MV-4-11 (cell line): ENCODE measurements at regions not wholly inside any gene's neighbourhood (a gene's known extent, or its start where the extent isn't known, plus 50 kb on each side); places are given as distances from the start of the nearest gene placed in this dataset.
A peak's percentile ranks its signal among the peaks of the same experiment; 100 is the strongest.
"Not testable (repeated sequence)": the region's sequence is repeated elsewhere in the genome, so short reads cannot be mapped to it uniquely, and the experiment has no call there.

Experiments
- DNase-seq: peaks from one replicate; lab custom pipeline; 2025; lab: John Stamatoyannopoulos, UW

DNA sequence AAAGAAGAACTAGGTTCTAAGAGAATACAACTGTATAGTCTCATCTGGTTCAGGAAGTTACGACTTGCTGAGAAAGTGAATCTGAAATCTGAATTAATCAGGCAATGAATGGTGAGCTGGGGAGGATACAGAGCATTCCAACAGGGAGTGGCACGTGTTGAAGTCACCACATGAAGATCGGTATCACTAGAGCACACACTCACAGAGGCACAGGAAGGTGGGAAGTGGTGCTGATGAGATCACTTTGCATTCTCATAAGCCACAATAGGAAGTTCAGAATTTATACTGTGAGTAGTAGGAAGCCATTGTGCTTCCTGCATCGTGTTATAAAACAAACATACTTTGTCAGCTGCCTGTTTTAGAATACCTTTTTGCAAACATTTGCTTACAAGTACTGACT lies 615.0 kb upstream of the DDX18 start:
- no peak for DNase-seq

DNA sequence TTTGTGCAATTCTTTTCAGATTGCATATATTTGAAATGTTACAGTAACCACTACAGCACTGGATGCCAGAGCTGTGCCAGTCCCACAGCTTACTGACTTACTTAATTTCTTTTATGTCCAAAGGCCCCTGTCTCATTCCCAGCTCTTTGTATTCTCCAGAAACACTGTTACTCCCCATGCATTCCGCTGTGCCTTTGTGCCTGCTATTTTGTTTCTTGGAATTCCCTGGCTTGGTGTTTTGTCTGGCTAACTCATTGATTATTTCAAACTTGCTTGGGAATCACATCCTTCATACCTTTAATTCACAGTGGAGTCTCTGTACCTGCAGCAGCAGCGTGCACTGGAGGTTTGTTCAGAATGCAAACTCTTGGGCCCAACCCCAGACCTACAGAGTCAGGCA lies 601.9 kb upstream of the DDX18 start:
- no peak for DNase-seq

DNA sequence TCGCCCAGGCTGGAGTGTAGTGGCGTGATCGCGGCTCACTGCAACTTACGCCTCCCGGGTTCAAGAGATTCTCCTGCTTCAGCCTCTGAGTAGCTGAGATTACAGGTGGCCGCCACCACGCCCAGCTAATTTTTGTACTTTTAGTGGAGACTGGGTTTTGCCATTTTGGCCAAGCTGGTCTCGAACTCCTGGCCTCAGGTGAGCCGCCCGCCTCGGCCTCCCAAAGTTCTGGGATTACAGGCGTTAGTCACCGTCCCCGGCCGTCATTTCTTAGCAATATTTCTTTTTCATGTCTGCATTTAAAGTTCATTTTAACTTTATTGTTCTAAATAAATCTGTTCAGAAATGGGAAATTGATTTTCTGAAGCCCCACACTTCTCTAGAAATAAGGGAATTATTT lies 597.3 kb upstream of the DDX18 start:
- no peak for DNase-seq

DNA sequence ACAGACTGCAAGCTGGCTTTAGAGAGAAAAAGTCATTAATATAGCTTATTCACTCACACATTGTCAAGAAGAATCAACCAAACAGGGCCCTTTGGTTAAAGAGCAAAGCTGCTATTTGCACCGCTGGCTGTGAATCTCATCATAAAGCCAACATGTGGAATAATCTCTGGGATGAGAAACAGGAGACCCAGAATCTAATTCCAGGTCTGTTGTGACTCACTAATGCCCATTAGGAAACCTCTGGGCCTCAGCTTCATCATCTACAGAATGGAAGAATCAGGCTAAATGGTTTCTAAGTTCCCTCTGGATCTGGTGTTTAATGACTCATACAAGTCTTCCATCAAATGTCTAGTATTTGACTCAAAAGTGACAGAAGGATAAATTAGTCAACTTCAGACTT lies 591.7 kb upstream of the DDX18 start:
- DNase-seq: no peak

DNA sequence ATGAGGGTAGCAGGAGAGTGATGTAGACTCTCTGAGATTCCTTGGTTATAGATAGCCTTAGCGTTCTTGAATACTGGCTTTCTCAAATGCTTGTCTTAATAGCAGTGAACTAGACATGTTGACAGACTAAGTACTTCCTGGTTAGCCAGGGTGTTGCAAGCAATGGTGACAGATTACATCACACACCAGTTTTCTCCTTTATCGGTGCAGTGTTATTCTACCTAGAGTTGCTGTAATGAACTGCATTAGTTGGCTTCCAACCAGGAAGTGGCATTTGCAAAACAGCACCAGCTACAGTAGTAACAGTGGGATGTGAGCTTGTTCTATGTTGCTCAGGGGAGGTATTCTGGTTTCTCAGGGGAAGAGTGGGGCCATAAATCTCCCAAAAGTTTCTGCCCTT lies 582.2 kb upstream of the DDX18 start:
- DNase-seq: peak; percentile 86

DNA sequence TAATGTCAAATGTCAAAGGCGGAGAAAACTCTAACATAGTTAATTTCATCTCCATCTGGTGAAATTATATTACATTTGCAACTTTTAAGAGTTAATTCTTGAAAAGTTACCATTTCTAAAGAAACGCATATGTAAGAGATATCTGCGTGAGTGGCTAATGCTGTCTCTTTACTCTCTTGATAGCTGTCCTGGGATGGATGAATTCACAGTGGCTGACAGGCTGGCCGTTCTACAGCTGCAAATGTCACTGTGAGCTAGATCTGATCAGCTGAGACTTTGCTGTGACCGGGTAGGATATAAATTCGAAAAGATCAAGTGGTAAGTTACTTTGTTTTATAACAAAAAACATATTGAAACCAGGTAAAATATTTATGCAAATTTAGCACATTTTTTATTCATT lies 557.1 kb upstream of the DDX18 start:
- no peak for DNase-seq

DNA sequence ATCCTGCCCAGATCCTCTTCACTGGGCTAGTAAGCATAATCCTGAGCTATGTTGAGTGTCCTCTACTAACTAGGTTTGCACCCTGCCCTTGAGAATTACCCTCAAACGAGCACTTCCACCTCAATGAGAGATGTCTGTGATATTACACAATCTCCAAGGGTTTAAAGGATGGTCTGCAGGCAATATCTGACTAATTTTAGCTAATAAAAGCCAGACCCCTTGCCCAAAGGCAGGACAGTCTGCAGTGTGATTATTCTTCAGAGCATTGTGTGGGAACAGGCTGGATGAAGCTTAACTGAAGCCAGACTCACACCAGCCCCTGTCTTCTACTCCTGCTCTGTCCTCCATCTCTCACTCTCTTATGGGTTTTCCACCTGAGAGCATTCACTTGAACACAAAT lies 544.9 kb upstream of the DDX18 start:
- DNase-seq: no peak

DNA sequence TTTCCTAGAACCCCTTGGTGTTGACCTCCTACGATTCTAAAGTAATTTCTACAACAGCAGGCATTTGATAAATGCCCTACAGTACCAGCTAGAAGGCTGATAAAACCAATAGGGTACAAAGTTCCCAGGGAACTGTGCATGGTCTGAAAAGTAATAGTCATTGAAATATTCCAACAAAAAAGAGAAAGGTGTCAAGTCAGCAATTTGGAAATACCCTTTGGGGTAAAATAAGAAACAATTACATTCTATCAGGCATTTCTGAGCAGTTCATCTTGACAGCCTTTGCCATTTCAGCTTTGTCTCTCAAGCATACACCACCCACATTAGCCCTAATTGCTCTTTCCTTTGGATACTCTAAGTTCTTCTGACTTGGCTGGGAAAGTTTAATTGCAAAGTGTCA lies 542.9 kb upstream of the DDX18 start:
- DNase-seq: no peak

DNA sequence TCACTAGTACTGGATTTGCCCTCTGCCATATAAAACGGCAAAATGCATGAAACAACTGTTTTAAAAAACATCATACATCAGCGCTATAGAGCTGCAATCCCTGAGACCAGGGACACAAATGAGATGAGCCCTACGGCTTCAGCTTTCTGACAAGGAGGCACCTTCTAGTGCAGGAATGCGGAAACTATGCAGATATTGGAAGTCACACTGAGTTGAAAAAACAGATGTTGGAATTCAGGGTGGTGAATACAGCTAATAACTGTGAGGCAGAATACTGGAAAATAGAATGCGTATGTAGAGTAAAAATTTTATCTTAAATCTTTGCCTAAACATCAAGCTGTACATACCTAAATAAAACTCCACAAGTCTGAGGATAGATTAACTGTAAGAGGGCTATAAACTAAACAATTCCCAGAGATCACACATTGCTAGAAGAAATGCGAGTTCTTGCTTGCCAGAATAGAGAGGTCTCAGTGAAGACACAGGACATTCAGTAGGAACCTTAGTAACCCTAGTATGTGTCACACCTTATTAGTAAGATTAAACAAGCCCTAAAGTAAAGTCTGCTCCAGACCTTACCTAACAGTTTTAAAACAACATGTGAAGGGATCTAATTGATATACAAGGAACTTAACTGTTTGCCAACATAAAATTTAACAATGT lies 541.4 kb upstream of the DDX18 start:
- DNase-seq: no peak

DNA sequence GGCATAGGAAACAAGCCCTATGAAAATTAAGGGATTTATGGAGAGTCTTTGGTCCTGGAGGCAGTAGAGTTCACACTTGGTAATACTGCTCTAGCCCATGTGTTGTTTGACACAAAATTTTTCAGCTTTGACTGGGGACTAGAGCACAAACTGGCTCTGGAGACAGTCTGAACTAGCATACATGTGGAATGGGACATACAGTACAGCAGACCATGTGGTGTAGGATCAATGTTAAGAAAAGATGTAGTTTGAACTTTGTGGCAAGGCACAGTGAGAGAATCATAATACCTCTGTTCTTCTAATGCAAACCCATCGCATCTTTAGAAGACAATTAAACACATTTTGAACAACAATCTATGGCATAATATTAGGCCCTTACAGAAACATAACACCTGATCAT lies 521.5 kb upstream of the DDX18 start:
- no peak for DNase-seq

DNA sequence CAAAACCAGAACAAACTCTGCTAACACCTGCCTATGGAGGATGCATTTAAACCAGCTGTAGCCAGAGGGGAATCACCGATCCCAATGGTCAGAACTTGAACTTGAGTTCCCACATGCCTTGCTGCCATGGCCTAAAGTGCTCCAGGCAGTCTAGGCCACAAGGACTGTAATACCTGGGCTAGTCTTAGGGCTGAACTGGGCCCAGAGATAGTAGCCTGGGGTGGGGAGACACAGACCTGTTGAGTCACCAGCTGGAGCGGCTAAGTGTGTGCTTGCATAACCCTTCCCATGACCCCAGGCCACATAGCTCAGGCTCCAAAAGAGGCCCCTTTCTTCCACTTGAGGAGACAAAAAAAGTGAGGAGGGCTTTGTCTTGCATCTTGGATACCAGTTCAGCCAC lies 515.0 kb upstream of the DDX18 start:
- no peak for DNase-seq

DNA sequence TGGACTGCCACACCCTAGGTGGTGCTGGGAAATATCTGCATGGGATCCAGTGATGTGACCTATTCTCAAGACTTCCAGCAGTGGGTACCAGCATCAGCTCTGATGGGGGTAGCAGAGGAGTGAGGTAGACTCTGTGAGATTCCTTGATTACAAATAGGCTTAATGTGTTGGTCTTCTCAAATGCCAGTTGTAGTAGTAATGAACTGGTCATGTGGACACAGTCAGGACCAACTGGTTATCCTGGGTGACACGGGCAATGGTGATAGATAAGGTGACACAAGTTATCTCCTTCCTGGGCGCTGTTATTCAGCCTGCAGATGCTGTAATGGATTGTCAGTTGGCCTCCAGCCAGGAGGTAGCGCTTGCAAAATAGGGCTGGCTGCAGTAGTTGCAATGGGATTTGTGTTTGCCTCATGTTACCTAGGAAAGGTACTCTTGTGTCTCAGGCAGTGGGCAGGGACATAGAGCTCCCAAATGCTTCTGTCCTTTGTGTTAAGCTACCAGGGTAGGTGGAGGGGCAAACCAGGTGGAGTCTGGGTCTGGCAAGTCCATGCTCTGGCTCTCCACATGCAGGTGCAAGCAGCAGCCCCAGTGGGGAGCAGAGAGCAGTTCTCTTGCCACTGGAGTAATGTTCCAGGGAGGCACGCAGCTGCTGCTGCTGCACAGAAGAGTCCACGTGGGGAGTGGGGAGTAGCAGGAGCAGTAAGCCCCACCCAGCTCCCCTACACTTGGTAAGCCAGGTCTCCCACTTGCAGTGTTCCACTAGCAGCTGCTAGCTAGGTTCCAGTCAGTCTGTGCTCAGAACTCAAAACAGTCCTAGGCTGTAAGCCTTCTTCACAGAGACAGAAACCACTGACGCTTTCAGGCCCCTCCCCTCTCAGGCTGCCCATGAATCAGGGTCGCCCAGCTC lies 505.4 kb upstream of the DDX18 start:
- no peak for DNase-seq

DNA sequence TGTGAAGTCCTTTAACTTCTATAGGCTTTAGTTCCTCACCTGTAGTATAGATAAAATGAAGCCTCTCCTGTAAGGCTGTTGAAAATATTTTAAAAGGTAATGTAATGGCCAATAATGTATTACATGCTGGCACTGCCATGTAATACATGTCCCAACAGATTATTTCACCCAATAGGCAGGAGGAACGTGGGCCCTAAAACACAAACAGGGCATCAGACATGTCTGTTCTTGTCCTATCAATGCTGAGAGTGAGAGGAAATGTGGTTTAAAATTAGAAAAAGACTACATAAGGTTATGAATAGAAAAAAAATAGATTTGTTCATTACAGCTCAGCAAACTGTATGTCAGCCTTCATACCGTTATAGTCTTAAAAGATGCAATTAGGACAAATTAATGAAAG lies 492.7 kb upstream of the DDX18 start:
- DNase-seq: no peak

DNA sequence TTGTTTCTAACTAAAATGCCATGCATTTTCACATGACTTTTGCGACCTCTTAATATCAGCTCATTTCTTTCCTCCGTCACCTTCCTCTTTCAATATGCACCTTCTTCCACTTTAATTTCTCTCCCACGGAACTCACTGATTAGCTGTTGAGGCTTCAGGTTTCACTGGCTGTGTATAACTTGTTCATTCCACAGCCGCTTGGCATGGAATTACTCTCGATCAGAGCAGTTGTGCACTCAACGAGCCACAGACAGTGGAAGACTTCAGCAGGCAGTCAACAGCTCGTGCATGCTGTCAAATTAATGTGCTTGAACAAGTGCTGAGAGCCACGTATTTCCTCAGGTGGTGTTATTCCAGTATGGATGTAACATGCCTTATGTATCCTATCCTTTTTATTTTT lies 491.2 kb upstream of the DDX18 start:
- no peak for DNase-seq

DNA sequence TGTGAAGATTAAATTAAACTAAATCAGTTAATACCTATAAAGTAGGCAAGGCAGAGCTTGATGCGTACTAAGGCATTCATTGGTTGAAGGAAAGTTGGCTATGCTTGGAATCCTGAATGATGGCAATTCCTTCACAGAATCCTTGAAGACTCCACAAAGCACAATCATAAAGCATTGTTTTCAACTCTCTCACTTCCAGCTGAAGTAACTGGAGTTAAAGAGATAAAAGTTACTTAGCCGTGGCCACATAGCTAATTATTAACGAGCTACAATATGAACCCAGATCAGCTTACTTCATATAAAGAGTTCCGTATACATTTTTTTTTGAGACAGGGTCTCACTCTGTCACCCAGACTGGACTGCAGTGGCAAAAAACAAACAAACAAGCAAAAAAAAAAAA lies 483.9 kb upstream of the DDX18 start:
- DNase-seq: no peak

DNA sequence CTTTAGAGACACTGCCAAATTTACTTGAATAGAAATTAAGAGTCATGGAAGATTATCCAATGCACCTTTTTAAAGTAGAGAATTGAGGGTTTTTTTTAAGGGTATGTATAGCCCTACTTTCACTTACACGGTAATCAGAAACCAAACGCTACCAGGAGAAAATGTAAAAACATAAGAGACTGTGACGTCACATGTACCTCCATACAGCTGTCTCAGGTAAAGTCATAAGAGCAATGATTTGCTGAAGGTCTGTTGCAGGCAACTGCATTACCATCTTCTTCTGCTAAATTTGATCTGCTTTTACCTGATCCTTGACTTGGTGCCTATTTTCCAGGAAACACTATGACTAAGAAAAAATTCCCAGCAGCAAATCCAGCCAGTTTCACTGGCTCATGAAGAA lies 478.5 kb upstream of the DDX18 start:
- DNase-seq: no peak

DNA sequence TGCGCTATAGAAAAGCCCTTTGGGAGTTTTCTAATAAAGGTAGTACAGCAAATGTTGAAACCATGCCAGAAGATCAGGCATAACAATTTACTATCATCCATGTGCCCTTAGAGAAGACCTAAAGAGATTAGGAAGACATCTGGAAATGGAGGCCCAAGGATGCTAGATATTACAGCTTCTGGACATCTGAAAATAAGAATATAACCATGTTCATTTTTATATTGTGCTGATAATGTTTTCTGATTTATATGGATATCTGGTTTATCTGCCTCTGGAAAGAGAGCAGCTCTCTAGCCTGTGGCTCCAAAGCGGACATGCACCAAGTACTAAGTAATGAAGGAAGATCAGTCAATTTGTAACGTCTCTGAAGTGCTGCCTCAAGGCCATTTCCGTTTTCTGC lies 478.0 kb upstream of the DDX18 start:
- no peak for DNase-seq

DNA sequence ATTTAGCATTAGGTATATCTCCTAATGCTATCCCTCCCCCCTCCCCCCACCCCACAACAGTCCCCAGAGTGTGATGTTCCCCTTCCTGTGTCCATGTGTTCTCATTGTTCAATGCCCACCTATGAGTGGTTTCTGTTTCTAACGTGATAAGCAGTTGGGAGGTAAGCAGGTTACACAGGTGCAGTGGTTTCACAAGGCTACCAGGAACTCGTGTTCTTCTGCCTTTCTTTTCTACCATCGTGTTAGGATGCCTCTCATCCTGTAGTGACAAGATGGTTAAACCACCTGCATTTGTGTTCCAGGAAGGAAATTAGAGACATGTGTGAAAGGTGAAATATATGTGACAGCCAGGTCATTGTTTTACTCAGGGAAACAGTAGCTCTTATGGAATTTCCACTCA lies 476.5 kb upstream of the DDX18 start:
- not testable (repeated sequence) for DNase-seq

DNA sequence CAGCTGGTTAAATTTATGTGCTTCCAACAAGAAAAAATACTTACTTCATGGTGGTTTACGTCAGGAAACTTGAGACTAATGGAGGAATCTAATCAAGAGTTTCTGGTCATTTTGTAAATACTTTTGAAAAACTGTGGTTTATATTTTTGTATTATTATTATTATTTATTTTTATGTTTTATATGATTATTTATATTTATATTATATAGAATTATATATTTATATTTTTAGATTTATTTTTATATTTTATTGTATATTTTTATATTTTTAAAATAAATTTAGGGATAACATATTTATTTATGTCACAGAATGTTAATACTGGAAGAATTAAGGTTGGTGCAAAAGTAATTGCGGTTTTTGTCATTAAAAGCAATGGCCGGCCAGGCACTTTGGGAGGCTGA lies 474.5 kb upstream of the DDX18 start:
- DNase-seq: no peak

DNA sequence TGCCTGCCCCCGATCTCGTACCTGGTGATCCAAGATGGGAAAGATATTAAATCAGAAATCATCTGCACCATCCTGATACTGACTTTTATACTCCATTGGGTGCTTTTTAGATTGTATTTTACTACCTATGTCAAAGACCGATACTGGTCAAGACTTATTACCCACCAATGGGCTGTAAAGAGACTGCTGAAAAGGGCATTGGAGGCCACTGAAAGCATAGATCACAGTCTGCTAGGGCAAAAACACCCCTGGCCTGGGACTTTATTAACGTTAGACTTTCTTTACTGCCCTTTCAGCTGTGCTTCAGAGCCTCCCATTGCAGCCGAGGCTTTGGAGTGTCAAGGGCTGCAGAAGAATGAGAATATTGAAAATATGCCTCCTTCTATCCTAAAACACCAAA lies 472.8 kb upstream of the DDX18 start:
- no peak for DNase-seq

DNA sequence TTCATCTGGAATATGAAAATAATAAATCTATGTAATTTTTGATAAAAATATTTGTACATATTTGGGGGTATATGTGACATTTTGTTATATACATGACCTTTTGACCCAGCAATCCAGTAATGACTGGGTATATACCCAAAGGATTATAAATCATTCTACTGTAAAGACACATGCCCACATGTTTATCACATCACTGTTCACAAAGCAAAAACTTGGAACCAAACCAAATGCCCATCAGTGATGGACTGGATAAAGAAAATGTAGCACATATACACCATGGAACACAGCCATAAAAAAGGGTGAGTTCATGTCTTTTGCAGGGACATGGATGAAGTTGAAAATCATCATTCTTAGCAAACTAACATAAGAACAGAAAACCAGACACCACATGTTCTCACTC lies 472.1 kb upstream of the DDX18 start:
- no peak for DNase-seq

DNA sequence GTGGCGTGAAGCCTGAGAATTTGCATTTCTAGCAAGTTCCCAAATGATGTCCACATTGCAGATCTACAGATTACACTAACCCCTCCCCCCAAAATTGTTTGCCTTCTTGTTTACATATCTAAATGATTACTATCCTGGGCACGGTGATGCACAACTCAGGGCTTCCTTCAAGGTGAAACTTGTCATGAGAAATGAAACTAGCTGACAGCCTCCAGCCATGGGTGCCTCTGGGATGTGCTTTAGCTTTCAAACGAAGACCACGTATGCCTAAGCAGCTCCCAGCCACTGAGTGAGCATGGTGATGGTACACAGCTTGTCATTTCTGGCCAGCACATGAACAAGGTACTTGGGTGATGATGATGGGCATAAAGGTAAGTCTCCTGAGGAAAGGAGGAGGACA lies 464.8 kb upstream of the DDX18 start:
- no peak for DNase-seq

DNA sequence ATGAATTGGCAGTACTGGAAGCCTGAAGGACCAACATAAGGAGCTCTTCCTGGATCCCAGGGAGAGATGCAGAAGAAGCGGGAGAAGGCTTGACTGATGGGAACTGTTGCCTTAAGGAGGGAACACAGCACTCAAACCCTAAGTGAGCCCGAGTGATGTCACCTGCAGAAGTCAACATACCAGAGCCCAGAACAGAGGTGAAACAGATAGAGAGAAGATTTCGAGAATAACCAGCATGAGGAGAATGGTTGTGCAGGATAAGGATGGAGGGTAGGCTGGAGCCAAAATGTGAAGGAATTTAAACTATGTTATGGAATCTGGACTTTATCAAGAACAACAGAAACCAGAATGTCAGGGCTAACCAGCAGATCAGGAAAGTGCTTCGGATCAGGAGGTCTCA lies 463.1 kb upstream of the DDX18 start:
- no peak for DNase-seq
